NCI-H1417 (cell line): ENCODE measurements at regions not wholly inside any gene's neighbourhood (a gene's known extent, or its start where the extent isn't known, plus 50 kb on each side); places are given as distances from the start of the nearest gene placed in this dataset.

Experiments
- DNase-seq, 3 experiments: peaks; one replicate each; lab custom pipeline; 2025; lab: John Stamatoyannopoulos, UW

DNA sequence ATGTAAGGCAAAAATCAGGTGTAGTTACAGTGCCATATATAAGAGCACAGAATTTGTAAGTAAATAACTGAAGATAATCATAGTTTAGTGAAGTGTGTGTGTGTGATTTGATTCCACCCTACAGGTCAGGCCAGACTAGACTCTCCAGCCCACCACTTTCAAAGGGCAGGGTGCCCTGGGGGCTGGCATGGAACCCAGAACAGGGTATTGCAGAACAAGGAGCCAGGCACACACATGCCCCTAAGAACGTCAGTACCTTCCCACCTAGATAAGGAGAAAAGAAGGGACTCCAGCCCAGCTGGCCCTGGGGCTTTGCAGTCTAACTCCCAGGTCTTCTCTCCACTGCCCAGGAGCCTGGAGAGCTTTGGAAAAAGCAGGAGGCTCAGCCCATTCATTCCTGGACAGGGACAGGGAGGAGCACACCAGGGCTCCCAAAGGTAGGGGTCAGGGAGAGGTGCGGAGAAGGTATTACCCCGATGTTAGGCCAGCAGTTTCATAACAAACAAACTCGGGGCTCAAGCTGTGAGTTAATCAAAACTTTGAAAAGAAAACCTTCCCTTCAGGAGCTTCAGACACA lies 149.7 kb upstream of the VANGL1 start:
- no peak for DNase-seq

DNA sequence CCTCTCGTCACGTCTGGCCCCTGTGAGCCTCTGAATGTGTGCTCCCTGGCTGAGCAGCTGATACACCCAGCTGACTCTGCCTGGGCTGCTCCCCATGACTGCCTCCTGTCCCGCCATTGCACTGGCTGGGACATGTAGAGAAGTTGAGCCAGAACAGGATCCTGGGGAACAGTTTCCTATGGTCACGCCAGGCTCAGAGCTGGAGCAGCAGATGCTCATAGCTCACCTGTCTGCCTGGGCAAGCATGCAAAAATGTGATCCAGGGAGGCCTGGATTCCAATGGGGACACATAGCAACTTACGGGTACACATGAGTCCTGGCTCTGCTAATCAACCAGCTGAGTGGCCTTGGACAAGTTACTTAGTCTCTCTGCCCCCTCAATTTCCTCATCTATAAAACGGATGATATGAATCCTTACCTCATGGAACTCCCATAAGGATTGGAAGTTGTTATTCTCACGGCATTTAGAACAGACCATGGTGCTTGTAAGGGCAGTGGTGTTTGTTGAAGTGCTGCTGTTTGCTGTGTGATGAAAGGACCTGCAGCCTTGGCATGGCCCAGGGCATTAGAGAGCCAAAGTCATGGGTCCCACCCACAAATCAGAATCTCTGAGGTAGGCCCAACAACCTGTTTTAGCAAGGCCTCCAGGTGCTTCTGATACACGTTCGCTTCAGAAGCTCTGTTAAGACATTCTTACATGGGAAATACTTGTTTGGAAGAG lies 150.3 kb upstream of the VANGL1 start:
- DNase-seq = no peak

DNA sequence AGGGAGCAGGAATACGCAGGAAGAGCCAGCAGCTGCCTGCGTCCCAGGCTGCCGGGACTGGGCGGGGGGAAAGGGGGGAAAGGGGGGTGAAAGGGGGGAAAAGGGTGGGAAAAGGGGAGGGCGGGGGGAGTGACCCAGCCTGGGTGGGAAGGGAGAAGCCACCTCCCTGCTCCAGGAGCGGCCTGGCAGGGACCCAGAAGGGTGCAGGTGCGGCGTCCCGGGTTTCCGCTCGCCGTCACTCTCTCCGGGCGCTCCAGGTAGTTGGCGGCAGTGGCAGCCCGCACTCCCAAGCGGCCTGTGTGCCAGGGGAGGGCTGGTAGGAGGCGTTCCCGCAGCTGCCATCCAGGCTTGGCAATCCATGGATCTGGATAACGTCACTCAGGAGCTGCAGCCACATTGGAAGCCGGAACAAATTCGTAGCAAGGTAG lies 141.0 kb upstream of the NGF start:
- DNase-seq = peak in 2 of 3 experiments; percentile 55 to 76

DNA sequence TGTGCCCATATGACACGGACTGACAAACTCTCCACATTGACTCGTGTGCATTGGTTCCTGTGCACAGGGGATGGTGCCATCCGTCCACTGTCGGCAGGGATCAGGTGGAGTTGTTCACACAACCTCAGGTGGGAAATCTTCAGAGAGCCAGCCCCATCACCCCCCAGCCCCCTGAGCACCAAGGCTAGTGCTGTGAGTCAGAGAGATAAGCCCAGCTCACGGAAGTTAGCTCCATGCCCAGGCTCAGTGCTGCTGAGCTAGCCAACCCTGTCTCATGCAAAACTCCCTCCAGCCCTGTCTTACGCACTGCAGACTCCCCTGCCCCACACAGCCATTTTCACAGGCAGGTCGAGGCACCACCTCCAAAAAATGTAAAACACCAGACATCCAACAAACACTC lies 139.0 kb upstream of the NGF start:
- no peak for DNase-seq

DNA sequence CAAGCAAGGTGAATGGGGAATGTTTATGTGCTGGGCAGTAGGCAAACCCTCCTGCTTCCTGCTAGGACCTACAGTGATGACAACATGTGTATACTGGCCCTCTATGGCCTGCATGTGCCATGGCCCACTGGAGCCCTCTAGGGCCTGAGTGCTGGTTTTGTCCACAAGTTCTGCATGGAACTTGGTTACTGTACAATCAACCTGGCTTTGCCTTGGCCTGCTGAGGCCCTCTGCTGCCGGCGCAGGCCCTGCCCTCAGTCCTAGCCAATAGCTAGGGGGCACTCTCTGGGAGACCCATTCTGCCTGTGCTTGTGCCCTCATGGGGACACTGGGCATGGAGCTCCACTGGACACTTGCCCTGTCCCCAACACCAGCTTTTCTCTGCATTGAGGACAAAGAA lies 138.6 kb upstream of the NGF start:
- peak in 1 of 3 experiments; percentile 9 for DNase-seq

DNA sequence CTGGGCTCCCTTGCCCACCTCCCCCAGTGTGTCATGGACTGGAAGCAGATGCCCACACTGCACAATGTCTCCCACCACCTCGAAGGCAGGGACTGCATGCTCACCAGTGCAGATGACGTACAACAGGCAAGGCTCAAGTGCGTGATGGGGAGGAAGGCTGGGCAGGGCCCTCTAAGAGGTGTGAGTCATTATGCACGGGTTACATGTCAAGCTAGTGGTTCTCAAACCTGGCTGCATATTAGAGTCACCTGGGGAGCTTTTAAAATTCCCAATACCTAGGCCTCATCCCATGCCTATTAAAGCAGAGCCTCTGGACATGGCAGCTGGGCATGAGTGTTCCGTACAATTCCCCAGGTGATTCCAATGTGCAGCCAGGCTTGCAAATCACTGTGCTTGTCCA lies 137.9 kb upstream of the NGF start:
- DNase-seq = peak in 1 of 3 experiments; percentile 18

DNA sequence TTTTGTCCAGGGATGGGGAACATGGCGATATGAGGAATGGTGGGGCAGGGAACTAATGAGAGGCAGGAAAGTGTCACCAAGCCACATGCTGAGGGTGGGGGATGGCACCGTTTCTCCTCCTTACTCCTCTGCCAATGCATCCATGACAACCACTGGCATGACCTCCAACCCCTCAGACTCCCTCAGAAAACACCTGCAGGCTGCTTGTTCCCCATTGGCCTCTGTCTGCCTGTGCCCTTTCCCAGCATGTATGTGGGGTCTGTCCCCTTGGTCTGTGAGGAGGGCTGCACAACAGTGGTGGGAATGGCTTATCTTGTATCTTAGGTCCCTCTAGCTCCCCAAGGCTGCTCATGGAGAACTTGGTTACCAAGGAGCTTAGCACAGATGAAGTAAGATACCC lies 137.2 kb upstream of the NGF start:
- DNase-seq = no peak

DNA sequence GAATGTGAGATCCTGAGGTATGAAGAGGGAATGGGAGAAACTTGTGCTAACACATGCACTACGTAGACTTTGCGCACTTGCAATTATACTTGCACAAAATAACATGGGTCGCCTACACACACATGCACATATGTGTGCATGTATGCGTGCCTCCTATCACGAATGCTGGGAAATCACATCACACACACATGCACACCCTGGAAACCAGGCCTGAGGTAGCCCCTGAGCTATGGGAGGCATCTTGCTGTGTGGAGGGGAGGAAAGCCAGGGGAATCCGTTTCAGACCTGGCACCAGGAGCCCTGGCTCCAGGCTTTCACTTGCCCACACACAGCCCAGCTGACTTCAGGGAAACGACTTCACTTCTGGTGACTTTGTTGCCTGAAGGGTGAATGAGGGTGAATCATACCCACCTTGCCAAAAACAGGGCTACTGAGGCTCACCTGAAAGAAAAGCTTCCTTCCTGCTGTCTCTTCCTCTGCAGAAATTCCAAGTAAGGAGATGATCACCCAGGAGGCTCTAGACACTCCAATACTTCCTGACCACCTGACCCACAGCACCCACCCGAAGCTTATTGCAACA lies 136.0 kb upstream of the NGF start:
- no peak for DNase-seq

DNA sequence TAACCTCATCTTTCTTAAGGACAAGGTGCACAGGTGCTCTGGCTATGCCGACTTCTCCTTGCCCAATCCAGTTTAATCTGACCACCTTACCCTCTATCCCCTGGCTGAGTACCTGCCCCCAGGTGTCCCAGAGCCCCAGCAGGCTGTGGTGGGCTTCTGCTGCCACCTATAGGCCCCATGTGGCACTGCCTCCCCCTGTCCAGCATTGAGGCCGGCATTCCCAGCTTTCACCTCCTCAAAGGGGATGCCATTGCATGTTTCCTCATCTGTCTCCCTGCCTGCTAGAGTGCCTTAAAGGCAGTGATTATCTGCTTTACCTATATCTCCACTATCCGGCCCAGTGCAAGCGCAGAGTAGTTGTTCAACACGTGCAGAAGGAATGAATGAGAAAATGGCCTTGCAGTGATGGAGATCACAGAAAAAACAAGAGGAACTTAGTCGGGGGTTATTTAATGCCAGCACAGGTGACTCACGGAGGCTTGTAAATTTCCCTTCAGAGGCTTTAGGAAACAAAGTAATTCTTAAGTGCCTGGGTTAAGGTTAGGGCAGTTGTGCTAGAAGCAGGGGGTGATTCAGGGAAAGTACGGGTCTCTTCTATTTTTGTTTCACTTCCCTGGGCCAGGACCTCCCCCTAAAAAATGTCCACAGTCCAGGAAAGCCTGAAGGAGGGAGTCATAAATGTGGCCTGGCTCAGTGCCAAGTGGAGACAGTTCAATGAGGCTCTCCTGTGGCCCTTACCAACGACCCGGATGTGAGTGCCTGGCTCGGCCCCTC lies 131.8 kb upstream of the NGF start:
- peak; percentile 41 to 65 (median 42) for DNase-seq

DNA sequence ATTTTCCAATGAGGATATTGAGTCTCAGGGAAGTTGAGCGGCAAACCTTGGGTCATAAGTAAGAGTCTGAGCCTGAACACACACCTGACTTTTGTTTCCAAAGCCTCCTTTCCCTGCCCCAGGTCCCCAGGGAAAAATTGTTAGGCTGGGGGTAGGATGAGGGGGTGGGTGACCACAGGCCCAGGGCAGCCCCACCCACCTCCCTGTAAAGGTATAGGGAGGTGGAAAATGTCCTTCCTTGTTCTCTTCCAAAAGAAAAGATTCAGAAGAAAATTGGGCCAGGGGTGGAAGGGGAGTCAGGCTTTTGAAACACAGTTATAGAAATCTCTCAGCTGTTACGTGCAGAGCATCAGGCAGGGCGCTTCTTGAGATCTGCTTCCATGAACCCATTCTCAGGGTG lies 129.7 kb upstream of the NGF start:
- DNase-seq = no peak

DNA sequence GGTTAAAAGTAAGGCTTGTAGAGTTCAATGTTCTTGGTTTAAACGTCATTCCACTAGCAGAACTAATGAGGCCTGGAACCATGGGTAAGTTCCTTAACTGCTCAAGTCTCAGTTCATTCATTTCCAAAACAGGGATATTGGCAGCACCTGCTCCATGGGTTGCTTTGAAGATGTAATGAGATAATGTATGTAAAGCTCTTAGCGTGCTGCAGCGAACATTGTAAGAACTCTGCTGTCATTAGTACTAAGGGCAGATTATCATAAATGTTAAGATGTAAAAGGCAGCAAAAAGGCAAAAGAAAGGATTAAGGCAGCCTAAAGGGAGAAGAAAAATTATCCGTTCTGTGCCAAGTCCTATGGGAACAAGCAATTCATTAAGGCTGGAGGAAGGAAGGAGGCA lies 129.1 kb upstream of the NGF start:
- peak in 1 of 3 experiments; percentile 7 for DNase-seq

DNA sequence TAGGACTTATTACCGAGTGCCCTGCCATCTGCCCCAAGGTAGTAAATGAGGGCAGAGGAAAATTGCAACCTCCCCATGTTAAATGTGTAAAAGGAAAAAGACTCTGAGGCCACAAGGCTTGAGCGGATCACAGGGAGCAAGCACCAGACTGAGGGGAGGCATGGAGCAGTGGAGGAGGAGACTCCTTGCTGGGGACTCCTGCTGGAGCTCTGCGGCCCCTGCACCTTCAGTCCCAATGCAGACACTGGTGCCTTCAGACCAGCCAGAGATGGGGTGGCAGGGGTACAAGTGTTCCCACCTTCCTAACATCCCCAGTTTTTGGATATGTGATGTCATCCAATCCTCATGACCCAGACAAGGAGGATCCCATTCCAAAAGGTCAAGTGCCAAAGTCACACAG lies 128.4 kb upstream of the NGF start:
- DNase-seq = no peak

DNA sequence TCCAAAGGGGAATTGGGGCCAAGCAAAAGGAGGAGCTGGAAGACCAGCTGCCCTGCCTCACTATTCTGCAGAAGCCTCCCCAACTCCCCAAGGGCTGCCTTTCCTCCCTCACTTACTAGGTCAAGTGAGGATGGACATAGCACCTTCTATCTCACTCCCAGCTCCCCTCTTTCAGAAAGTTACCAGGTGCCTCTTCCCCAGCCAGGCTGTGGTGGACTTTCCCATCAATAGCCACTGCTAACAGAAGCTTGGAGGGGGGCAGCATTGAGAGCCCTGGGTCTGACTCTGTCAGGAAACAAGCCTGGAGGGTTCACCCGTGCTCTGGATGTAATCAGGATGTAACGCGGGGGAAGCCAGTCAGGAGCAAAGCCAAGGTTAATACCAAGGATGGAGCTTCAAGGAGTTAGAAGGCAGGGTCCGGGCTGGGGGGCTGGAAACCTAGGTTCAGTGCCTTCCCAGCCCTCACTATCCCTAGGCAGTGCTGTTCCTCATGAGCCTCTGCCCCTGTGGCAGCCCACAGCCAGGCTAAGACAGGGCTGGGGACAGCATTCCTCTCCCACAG lies 127.8 kb upstream of the NGF start:
- no peak for DNase-seq

DNA sequence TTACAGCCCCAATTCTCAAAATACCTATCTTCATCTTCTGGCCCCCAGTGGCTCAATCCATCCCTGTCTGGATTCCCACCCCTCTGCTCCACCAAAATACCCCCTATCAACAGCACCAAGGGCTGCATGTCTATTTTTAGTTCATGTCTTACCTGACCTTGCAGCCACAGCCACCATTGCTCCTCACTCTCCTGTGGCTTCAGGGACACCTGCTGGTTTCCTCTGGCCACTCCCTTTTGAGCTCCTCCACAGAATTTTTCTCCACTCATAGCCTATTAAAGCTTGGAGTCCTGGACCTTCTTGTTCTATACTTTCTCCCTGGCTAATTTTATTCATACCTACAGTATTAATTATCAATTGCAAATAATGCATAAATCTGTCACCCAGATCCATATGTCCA lies 125.3 kb upstream of the NGF start:
- DNase-seq = peak; percentile 43 to 76 (median 73)

DNA sequence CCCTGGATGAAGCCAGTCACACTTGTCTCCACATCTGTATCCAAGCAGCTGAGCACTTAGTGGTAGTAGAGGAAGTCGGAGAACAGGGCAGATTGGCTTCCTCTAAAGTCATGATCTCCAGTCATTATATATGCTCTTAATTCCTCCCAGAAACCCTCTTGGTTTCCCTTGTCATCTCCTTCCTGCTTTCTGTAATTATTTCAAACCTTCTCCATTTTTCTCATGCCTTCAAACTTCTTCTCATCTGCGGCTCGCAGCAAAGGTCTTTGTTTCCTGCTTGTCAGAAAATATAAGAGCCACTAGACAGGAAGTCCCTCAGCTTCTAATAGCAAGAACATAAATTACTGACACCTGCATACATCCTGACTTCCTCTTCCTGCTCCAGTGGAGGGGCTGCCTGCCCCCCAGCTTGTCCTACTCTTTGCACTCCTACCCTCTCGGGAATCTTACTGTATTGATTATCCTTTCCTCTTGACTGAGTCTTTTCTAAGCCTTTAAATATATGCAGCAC lies 124.6 kb upstream of the NGF start:
- peak in 1 of 3 experiments; percentile 21 for DNase-seq

DNA sequence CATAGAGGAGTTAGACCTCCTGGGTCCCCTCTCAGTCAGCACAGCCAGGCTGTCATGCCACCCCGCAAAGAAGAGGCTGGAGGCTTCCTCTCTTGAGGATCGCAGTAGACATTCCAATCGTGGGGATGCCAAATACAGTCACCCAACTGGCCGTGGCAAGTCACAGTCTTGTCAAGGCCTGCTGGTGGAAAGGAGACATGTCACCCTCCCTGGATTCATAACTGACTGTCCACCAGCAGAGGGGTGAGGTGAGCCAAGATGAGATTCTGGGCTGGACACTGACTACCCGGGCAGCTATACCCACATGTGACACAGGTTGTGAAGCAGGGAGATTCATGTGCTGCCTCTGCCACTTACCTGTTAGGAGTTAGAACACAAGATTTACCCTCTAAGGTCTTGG lies 123.5 kb upstream of the NGF start:
- no peak for DNase-seq

DNA sequence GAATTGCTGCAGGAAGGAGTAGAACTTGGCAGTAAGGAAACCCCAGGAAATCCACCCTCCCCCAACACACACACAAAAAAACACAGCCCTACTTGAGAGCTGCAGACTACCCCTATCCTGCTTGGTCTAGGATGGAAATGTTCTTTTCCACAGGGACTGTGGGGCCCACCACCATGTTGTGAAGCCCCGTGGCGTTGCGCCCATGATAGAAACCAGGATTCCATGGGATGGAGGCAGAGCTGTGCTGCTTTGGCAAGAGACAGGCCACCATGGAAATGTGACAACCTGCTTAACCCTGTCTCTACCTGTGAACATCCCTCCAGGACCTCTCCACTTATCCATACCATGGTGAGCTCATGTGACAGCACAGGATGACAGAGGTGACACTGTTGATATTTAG lies 121.1 kb upstream of the NGF start:
- no peak for DNase-seq

DNA sequence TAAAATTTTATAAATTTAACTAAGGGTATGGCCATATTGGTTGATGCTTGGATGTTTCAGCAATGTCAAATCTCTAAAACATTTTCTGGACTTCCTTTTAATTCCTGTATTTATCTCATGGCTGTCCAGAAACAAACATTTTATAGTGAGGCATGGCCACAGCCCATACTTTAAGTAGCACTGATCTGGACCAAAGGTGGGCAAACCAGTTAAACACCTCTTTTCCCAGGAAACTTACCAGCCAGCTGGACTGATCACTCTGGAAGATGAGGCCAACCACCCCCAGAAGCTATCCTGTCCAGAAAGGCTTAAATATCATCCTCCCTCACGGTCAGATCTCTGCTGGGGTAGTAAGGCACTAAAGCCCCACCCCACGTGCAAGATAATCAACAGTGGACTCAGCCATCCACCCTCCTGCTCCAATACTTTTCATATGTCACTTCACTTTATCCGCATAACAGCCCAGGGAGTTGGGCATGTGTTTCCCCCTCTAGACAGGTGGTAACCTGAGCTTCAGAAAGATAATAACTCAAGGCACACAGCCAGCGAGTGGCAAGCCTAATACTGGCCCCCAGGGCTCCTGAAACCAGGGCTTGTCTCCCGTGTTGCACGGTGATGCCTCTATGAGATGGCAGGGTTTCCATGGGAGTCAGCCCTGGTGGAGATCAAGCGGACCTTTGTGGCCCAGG lies 120.5 kb upstream of the NGF start:
- DNase-seq = peak in 2 of 3 experiments; percentile 12 to 33

DNA sequence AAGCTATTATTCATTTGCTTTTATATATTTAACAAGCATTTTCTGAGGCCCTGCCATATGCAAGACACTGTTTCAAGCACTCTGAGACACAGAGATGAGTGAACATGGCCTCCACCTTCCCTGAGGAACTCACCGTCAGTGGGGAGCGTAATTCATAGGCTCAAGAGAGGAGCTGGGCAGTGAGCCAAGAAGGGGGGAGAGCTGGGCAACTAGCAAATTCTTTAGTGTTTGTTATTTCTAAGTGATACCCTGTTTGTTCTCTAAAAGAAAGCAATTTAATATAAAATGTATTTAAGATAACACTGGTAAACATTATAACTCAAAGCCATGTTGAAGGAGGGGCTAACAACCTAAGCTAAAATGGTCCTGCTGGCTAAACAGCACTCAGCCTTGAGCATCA lies 119.2 kb upstream of the NGF start:
- peak; percentile 40 to 93 (median 83) for DNase-seq

DNA sequence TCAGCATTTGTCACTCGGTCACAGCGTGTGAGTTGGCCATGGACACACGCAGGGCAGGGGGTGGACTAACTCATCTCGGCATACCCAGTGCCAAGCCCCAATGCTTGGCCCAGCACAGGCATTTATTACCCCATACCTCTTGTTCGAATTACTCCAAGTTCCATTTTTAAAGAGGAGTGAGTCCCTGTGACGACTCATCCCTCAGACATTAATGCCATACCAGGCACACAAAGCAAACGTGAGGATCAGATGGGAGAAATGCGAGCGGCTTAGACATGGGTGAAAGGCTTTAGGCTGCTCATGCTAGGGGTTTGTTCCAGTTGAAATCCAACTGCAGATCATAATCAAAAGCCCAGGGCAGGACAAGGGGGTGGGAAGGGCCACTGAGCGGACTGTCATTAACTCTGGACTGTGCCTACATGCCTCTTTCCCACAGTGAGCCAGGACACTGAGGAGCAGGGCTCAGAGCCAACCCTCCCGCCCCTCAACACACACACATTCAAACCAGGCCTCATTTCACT lies 118.5 kb upstream of the NGF start:
- DNase-seq = peak in 1 of 3 experiments; percentile 67

DNA sequence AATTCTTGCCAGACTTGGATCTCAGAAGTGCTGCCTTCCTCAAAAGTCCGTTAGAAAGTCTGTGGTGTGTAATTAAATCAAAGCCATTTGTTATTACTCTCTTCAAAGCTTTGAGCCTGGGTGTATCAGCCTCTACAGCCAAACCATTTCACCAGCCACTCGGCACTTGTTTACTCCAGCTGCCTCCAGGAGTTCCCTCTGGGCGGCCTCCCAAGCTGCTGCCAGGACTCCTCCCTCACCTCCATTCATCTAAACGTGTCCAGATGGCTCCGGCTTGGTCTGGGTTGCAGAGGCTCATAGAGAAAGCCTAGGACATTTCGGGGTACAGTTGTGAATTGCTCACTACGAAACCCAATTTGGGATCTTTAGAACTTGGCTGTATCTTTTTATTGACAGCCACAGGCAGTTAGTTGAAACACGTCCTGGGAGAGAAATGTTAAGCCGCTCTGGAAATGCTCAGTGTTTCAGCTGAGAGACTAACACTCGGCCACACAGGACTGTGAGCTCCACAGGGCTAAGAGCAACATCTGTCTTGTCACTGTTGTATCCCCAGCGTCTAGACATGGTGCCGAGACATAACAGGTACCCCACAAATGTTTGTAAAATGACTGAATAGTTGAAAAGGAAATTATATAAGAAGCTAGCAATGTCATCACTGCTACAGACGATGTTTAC lies 116.9 kb upstream of the NGF start:
- DNase-seq = peak; percentile 21 to 60 (median 59)
